Left ventricle myocardium inferior (tissue), 1 donor: ENCODE measurements at regions not wholly inside any gene's neighbourhood (a gene's known extent, or its start where the extent isn't known, plus 50 kb on each side); places are given as distances from the start of the nearest gene placed in this dataset.

Experiments
- DNase-seq: peaks from one replicate; pipeline ENCODE4 v3.0.0-alpha.2; 2020
- H3K27ac ChIP-seq: fragments of 200-600 bp; replicated peaks from 2 replicates; pipeline ENCODE4 v1.8.0; 2021
- H3K27me3 ChIP-seq: fragments of 200-600 bp; 2 replicates; pipeline ENCODE4 v1.8.0; 2021; ENCODE audit warnings: low read depth
- H3K36me3 ChIP-seq: fragments of 200-600 bp; 2 replicates; pipeline ENCODE4 v1.8.0; 2021
- H3K4me1 ChIP-seq: fragments of 200-600 bp; 2 replicates; pipeline ENCODE4 v1.8.0; 2021
- H3K4me3 ChIP-seq: fragments of 200-600 bp; 2 replicates; pipeline ENCODE4 v1.8.0; 2021; ENCODE audit warnings: mild to moderate bottlenecking, moderate library complexity
- H3K9me3 ChIP-seq: fragments of 200-600 bp; replicated peaks from 2 replicates; pipeline ENCODE4 v1.8.0; 2021
- CTCF ChIP-seq: fragments of 200-600 bp; IDR thresholded peaks from 2 replicates; pipeline ENCODE4 v1.8.0; 2021; ENCODE audit warnings: antibody characterized with exemption, mild to moderate bottlenecking, borderline replicate concordance
- intact Hi-C: fragments of 100-400 bp; cut with micrococcal nuclease; formaldehyde crosslinking; loops from one replicate; pipeline ENCODE4 v1.11.0; 2022
- donor health status: DM: no; HTN: yes; CAD: no; lungs with severe emphysema.

- Histone ChIP-seq H3K36me3 (no peaks in the 10 kb centered on the region), H3K27me3 (no peaks in the 10 kb centered on the region), H3K4me1 (no peaks in the 10 kb centered on the region), H3K27ac (no peak overlapping the region), H3K9me3 (peaks cover 4% of the 10 kb centered on the region), H3K4me3 (no peak overlapping the region)
- no peak for TF ChIP-seq CTCF
- intact Hi-C loops: no loop called here
- no peak for DNase-seq
Measured at GRCh38 chr7:12814107-12814506, 126.7 kb downstream of the ARL4A start.

GRCh38 chr7:12814828-12815227 is 127.4 kb downstream of the ARL4A start:
- no peak overlapping the region for H3K4me3 ChIP-seq
- no peak for TF ChIP-seq CTCF
- intact Hi-C loops: no loop called here

GRCh38 chr7:12815426-12815825 is 128.0 kb downstream of the ARL4A start:
- Histone ChIP-seq H3K27me3 (no peaks in the 10 kb centered on the region), H3K4me3 (no peak overlapping the region), H3K27ac (no peak overlapping the region), H3K9me3 (peaks cover 4% of the 10 kb centered on the region), H3K36me3 (no peaks in the 10 kb centered on the region), H3K4me1 (no peaks in the 10 kb centered on the region)
- intact Hi-C loops: no loop called here
- no peak for TF ChIP-seq CTCF
- no peak for DNase-seq

More at GRCh38 chr7:12814828-12815227, 127.4 kb downstream of the ARL4A start:
- Histone ChIP-seq H3K9me3 (peaks cover 4% of the 10 kb centered on the region), H3K27ac (no peak overlapping the region), H3K36me3 (no peaks in the 10 kb centered on the region), H3K4me1 (no peaks in the 10 kb centered on the region), H3K27me3 (no peaks in the 10 kb centered on the region)
- DNase-seq: no peak

GRCh38 chr7:12815871-12816270 is 128.4 kb downstream of the ARL4A start:
- DNase-seq: no peak
- no peaks in the 10 kb centered on the region for H3K4me1 ChIP-seq
- intact Hi-C loops: no loop called here
- no peaks in the 10 kb centered on the region for H3K27me3 ChIP-seq
- no peaks in the 10 kb centered on the region for H3K36me3 ChIP-seq
- H3K9me3 ChIP-seq: peaks cover 4% of the 10 kb centered on the region
- H3K4me3 ChIP-seq: no peak overlapping the region
- H3K27ac ChIP-seq: no peak overlapping the region
- TF ChIP-seq CTCF: no peak

GRCh38 chr7:12820777-12821176 is 133.3 kb downstream of the ARL4A start:
- intact Hi-C loops: no loop called here
- H3K27me3 ChIP-seq: no peaks in the 10 kb centered on the region
- no peak overlapping the region for H3K27ac ChIP-seq
- no peak overlapping the region for H3K4me3 ChIP-seq
- TF ChIP-seq CTCF: no peak
- no peak for DNase-seq
- no peaks in the 10 kb centered on the region for H3K4me1 ChIP-seq
- peaks cover 13% of the 10 kb centered on the region for H3K9me3 ChIP-seq
- no peaks in the 10 kb centered on the region for H3K36me3 ChIP-seq

- peaks cover 13% of the 10 kb centered on the region for H3K9me3 ChIP-seq
- intact Hi-C loops: no loop called here
- no peak overlapping the region for H3K4me3 ChIP-seq
- H3K27ac ChIP-seq: no peak overlapping the region
- TF ChIP-seq CTCF: no peak
- no peak for DNase-seq
- H3K4me1 ChIP-seq: peaks cover 4% of the 10 kb centered on the region
- H3K27me3 ChIP-seq: no peaks in the 10 kb centered on the region
- H3K36me3 ChIP-seq: no peaks in the 10 kb centered on the region
Measured at GRCh38 chr7:12821746-12822145, 134.3 kb downstream of the ARL4A start.
